ENCODE measurements at regions not wholly inside any gene's neighbourhood (a gene's known extent, or its start where the extent isn't known, plus 50 kb on each side); places are given as distances from the start of the nearest gene placed in this dataset.

- H3K4me1 ChIP-seq: no peaks in the 10 kb centered on the region
- no peak for TF ChIP-seq POLR2A (IDR thresholded peaks at IDR 0.05)
- TF ChIP-seq, protein P1, sequence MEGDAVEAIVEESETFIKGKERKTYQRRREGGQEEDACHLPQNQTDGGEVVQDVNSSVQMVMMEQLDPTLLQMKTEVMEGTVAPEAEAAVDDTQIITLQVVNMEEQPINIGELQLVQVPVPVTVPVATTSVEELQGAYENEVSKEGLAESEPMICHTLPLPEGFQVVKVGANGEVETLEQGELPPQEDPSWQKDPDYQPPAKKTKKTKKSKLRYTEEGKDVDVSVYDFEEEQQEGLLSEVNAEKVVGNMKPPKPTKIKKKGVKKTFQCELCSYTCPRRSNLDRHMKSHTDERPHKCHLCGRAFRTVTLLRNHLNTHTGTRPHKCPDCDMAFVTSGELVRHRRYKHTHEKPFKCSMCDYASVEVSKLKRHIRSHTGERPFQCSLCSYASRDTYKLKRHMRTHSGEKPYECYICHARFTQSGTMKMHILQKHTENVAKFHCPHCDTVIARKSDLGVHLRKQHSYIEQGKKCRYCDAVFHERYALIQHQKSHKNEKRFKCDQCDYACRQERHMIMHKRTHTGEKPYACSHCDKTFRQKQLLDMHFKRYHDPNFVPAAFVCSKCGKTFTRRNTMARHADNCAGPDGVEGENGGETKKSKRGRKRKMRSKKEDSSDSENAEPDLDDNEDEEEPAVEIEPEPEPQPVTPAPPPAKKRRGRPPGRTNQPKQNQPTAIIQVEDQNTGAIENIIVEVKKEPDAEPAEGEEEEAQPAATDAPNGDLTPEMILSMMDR (IDR thresholded peaks at IDR 0.05 in 8 of 11, conservative IDR thresholded peaks at IDR 0.05 in 3 of 11): no peak
- no peak for TF ChIP-seq POLR2AphosphoS5 (IDR thresholded peaks at IDR 0.05)
- intact Hi-C loops (cut with DNase I; ENCODE audit: low total_unique reads): no loop called here
- 60 to 78% (median 67%) methylated on average over 4 of the region's 4 CpGs for WGBS, 5 donors
- H3K27me3 ChIP-seq (replicated peaks in 1 of 7): no peaks in the 10 kb centered on the region
- no peak overlapping the region for H3K27ac ChIP-seq
- H3K36me3 ChIP-seq: no peaks in the 10 kb centered on the region
- H3K9me3 ChIP-seq: peaks cover 0 to 11% (median 0%) of the 10 kb centered on the region in 8 donors
- DNase-seq: no peak
- H3K4me3 ChIP-seq: no peak overlapping the region
These were observed 1563.6 kb upstream of the PRMT6 start for GRCh38 chr1:105492921-105493320.

DNA sequence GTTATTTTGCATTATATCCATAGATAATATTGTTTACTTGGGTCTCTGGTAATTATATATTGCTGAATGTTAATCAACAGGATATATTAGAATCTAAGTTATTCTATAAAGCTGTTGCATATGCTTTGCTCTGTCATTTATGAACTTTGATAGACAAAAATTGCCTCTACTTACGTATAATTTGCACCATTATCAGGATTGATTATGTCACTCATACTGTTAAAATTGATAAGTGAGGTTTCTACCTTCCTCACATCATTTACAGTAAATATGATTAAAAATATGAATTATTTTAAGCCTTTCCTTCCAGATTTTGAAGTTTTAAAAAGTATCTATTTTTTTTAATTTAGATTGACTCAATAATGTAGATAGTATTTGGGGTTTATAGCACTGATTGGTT lies 1540.4 kb upstream of the PRMT6 start:
- TF ChIP-seq POLR2AphosphoS5 (IDR thresholded peaks at IDR 0.05): no peak
- TF ChIP-seq, protein P1 (IDR thresholded peaks at IDR 0.05 in 8 of 11, conservative IDR thresholded peaks at IDR 0.05 in 3 of 11): no peak
- TF ChIP-seq POLR2A (IDR thresholded peaks at IDR 0.05): no peak
- no peak overlapping the region for H3K27ac ChIP-seq
- H3K9me3 ChIP-seq: peaks cover 0 to 8% (median 0%) of the 10 kb centered on the region in 8 donors
- no peaks in the 10 kb centered on the region for H3K27me3 ChIP-seq (replicated peaks in 1 of 7)
- intact Hi-C loops (cut with DNase I; ENCODE audit: low total_unique reads): no loop called here
- H3K4me1 ChIP-seq: no peaks in the 10 kb centered on the region
- WGBS, 5 donors: 0 to 90% (median 66%) methylated on average over 1 of the region's 1 CpG
- H3K36me3 ChIP-seq: no peaks in the 10 kb centered on the region
- DNase-seq: no peak
- H3K4me3 ChIP-seq: no peak overlapping the region

GRCh38 chr1:105533996-105534395 lies 1522.5 kb upstream of the PRMT6 start:
- no peak overlapping the region for H3K4me3 ChIP-seq
- WGBS, 5 donors: 69 to 85% (median 72%) methylated on average over 3 of the region's 3 CpGs
- no peaks in the 10 kb centered on the region for H3K27me3 ChIP-seq (replicated peaks in 1 of 7)
- peaks cover 0 to 59% (median 19%) of the 10 kb centered on the region in 8 donors for H3K9me3 ChIP-seq
- H3K4me1 ChIP-seq: no peaks in the 10 kb centered on the region
- DNase-seq: no peak
- intact Hi-C loops (cut with DNase I; ENCODE audit: low total_unique reads): no loop called here
- no peaks in the 10 kb centered on the region for H3K36me3 ChIP-seq
- TF ChIP-seq POLR2A (IDR thresholded peaks at IDR 0.05) (no peak), POLR2AphosphoS5 (IDR thresholded peaks at IDR 0.05) (no peak)
- TF ChIP-seq, protein P1 (IDR thresholded peaks at IDR 0.05 in 8 of 11, conservative IDR thresholded peaks at IDR 0.05 in 3 of 11): no peak
- H3K27ac ChIP-seq: no peak overlapping the region

GRCh38 chr1:105544475-105544874 lies 1512.0 kb upstream of the PRMT6 start:
- TF ChIP-seq POLR2AphosphoS5 (IDR thresholded peaks at IDR 0.05): no peak
- TF ChIP-seq, protein P1 (IDR thresholded peaks at IDR 0.05 in 8 of 11, conservative IDR thresholded peaks at IDR 0.05 in 3 of 11): no peak
- no peak overlapping the region for H3K27ac ChIP-seq
- peaks cover 0 to 24% (median 13%) of the 10 kb centered on the region in 8 donors for H3K9me3 ChIP-seq
- DNase-seq: no peak
- WGBS, 5 donors: 40 to 67% (median 45%) methylated on average over 1 of the region's 1 CpG
- no peaks in the 10 kb centered on the region for H3K4me1 ChIP-seq
- H3K4me3 ChIP-seq: no peak overlapping the region
- no peaks in the 10 kb centered on the region for H3K36me3 ChIP-seq
- no peaks in the 10 kb centered on the region for H3K27me3 ChIP-seq (replicated peaks in 1 of 7)
- intact Hi-C loops (cut with DNase I; ENCODE audit: low total_unique reads): no loop called here
